Subcutaneous abdominal adipose tissue (tissue), 5 donors: ENCODE measurements at regions not wholly inside any gene's neighbourhood (a gene's known extent, or its start where the extent isn't known, plus 50 kb on each side); places are given as distances from the start of the nearest gene placed in this dataset.

Experiments
- H3K27ac ChIP-seq: one replicate; pipeline ENCODE4 v1.7.0; 2013; ENCODE audit warnings: low read depth, mild to moderate bottlenecking, inconsistent platforms, low read length, moderate library complexity
- H3K27me3 ChIP-seq, 5 donors: one replicate each; pipeline ENCODE4 v1.7.0; 2013; ENCODE audit warnings: low read length in 5 of 5, inconsistent platforms in 1 of 5; ENCODE audit not compliant: control insufficient read depth in 5 of 5, insufficient read depth in 4 of 5
- H3K36me3 ChIP-seq, 5 donors: one replicate each; pipeline ENCODE4 v1.7.0; 2013; ENCODE audit warnings: low read length in 5 of 5; ENCODE audit not compliant: control insufficient read depth in 5 of 5, insufficient read depth in 5 of 5
- H3K4me1 ChIP-seq, 5 donors: one replicate each; pipeline ENCODE4 v1.7.0; 2013; ENCODE audit warnings: low read length in 5 of 5, mild to moderate bottlenecking in 3 of 5, moderate library complexity in 1 of 5; ENCODE audit not compliant: control insufficient read depth in 5 of 5, insufficient read depth in 5 of 5
- H3K4me3 ChIP-seq, 5 donors: one replicate each; pipeline ENCODE4 v1.7.0; 2013; ENCODE audit warnings: low read length in 5 of 5, low read depth in 1 of 5
- H3K9ac ChIP-seq, 5 donors: one replicate each; pipeline ENCODE4 v1.7.0; 2013; ENCODE audit warnings: low read length in 5 of 5, mild to moderate bottlenecking in 4 of 5, moderate library complexity in 3 of 5
- H3K9me3 ChIP-seq, 5 donors: one replicate each; pipeline ENCODE4 v1.7.0; 2013; ENCODE audit warnings: low read length in 5 of 5; ENCODE audit not compliant: control insufficient read depth in 5 of 5
- donor health status: healthy.
- donor health status: healthy.
- donor health status: healthy.
- donor health status: healthy.
- donor health status: healthy.

DNA sequence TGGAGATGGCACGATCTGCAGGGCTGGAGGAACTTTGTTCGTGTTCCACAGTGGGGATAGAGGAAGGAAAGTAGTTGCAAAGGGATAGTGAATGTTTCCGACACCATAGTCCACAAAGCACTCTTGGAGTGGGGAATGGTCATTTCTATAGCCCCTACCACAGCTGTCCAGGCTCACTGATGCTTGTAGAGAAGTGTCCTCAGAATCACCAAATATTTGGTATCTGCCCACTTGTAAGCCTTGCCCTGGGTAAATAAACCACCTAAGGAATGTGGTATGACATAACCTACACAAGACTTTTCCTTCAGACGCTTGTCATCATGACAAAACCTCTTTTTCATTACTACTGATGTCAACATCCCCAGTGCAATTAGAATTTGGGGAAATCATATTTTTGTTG is 686.5 kb upstream of the ARGLU1 start:
- H3K9me3 ChIP-seq: no peaks in the 10 kb centered on the region
- H3K27me3 ChIP-seq: peaks cover 0 to 4% (median 0%) of the 10 kb centered on the region in 5 donors
- no peaks in the 10 kb centered on the region for H3K4me1 ChIP-seq
- no peak overlapping the region for H3K9ac ChIP-seq
- no peak overlapping the region for H3K27ac ChIP-seq
- no peak overlapping the region for H3K4me3 ChIP-seq
- H3K36me3 ChIP-seq: no peaks in the 10 kb centered on the region

DNA sequence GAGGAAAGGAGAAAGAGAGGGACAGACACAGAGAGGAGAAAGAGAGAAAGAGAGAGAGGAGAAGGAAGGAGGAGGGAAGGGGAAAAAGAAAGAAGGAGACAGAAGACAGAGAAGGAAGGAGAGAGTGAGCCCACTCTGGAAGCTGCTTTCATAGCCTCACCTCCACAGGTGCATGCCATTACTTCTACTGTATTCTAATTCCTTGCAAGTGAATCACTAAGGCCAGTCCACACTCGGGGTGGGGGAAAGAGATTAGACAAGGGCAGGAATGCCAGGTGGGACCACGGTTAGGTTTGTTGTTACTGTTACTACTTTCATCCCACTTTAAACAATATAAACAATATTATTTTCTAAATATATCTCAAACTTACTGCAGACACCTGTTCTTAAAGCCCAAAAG is 684.5 kb upstream of the ARGLU1 start:
- Histone ChIP-seq H3K9ac (no peak overlapping the region), H3K27me3 (peaks cover 0 to 4% (median 0%) of the 10 kb centered on the region in 5 donors), H3K27ac (no peak overlapping the region), H3K9me3 (no peaks in the 10 kb centered on the region), H3K4me1 (no peaks in the 10 kb centered on the region), H3K4me3 (no peak overlapping the region), H3K36me3 (no peaks in the 10 kb centered on the region)

DNA sequence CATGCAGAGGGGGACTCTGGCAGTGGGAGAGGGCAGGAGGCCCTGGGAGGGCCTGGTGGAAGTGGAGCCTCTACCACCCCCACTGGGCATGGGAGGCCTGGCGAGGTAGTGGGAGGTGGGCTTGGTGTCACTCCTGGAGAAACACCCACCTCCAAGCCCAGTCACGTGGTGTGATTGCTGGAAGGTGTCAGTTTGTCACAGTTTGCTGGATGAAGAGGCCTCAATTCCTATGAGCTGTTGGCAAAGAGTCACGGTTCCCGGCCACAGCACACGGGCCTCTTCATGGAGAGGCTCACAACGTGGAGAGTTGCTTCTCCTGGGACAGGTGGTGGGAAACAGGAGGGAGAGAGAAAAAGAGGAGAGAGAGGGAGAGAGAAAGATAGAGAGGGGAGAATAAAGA is 684.1 kb upstream of the ARGLU1 start:
- Histone ChIP-seq H3K27me3 (peaks cover 0 to 4% (median 0%) of the 10 kb centered on the region in 5 donors), H3K4me1 (no peaks in the 10 kb centered on the region), H3K4me3 (no peak overlapping the region), H3K9ac (no peak overlapping the region), H3K27ac (no peak overlapping the region), H3K9me3 (no peaks in the 10 kb centered on the region), H3K36me3 (no peaks in the 10 kb centered on the region)

DNA sequence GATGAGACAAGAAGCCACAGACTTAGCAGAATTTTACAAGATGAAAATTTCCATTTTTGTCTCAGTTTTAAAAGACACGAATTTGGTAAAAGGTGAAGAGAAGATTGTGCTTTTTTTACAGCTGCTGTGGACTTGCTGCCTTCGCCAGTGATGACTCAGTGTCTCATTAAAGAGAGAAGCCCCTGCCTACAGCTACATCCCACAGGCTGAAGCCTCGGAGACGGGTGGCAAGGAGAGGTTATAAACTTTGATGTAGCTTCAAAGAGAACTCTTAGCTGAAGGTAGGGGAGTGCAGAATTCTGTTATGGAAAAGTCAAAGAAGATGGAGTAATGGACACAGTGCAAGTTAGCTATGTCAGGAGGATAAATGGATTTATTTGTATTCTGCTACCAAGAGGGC is 683.4 kb upstream of the ARGLU1 start:
- no peaks in the 10 kb centered on the region for H3K36me3 ChIP-seq
- no peak overlapping the region for H3K9ac ChIP-seq
- H3K4me1 ChIP-seq: no peaks in the 10 kb centered on the region
- H3K4me3 ChIP-seq: no peak overlapping the region
- H3K27me3 ChIP-seq: peaks cover 0 to 4% (median 0%) of the 10 kb centered on the region in 5 donors
- H3K27ac ChIP-seq: no peak overlapping the region
- no peaks in the 10 kb centered on the region for H3K9me3 ChIP-seq

DNA sequence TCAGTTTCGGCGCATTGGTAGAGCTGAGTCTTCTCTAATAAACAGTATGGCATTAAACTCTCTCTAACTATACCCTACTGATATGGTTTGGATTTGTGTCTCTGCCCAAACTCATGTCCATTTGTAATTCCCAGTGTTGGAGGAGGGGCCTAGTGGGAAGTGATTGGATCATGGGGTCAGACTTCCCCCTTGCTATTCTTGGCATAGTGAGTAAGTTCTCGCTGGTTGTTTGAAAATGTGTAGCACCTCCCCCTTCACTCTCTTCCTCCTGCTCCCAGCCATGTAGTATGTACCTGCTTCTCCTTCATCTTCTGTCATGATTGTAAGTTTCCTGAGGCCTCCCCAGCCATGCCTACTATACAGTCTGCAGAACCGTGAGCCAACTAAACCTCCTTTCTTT is 682.7 kb upstream of the ARGLU1 start:
- Histone ChIP-seq H3K27me3 (peaks cover 0 to 4% (median 0%) of the 10 kb centered on the region in 5 donors), H3K4me3 (no peak overlapping the region), H3K4me1 (no peaks in the 10 kb centered on the region), H3K9ac (no peak overlapping the region), H3K36me3 (no peaks in the 10 kb centered on the region), H3K27ac (no peak overlapping the region), H3K9me3 (no peaks in the 10 kb centered on the region)

DNA sequence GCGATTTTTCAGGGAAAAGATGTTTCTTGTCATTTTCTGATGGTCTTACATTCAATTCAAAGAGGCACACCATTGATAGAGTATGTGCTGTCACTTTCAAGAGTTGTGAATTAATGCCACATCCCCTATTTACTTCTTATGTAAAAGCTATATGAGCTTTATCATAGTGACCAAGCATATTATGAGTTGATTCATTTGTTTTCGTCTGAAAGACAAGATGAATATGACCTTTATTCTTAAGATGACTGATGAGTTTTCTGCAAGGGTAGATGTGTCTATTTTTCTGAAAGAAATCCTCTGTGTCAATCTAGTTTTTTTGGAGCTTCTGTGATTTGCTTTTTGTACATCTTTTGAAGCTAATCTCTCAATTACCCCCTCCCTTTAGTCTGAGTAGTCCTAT is 676.3 kb upstream of the ARGLU1 start:
- Histone ChIP-seq H3K36me3 (no peaks in the 10 kb centered on the region), H3K4me1 (no peaks in the 10 kb centered on the region), H3K9ac (no peak overlapping the region), H3K4me3 (no peak overlapping the region), H3K9me3 (no peaks in the 10 kb centered on the region), H3K27me3 (no peaks in the 10 kb centered on the region), H3K27ac (no peak overlapping the region)

DNA sequence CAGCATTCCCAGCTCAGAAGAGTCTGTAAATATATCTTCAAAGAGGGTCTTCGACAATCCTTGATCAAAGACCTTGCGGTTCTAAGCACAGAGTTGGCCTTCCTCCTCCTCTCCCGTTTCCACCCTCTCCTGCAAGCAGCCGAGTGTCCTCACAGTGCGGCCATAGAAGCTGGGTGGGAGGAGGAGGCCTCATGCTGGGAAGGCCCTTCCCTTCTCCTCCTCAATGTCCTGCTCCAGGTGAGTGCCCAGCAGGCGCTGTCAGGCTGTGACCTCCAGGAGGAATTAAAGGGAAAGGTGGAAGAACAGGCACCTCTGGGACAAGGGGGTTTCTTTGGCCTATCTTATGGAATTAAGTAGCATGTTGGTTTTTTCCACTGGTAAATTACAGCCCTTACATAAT is 674.2 kb upstream of the ARGLU1 start:
- Histone ChIP-seq H3K9ac (no peak overlapping the region), H3K27me3 (no peaks in the 10 kb centered on the region), H3K4me3 (no peak overlapping the region), H3K27ac (no peak overlapping the region), H3K36me3 (no peaks in the 10 kb centered on the region), H3K4me1 (no peaks in the 10 kb centered on the region), H3K9me3 (no peaks in the 10 kb centered on the region)

DNA sequence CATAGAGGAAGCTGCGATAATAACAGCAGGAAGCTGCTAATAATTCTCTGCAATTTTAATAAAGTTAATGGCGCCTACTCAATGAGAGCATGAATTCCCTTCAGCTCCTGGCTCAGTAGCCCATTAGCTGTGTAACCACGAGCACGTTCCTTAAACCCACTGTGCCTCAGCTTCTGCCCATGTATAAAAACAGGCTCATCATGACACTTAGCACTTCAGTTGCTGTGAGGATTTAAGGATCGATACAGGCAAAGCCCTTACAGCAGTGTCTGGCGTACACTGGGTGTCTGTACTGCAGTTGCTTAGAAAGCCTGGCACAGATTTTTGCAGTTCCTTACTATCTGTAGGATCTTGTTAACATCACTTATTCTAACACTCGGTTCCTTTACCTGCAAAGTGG is 673.4 kb upstream of the ARGLU1 start:
- Histone ChIP-seq H3K9me3 (no peaks in the 10 kb centered on the region), H3K4me3 (no peak overlapping the region), H3K4me1 (no peaks in the 10 kb centered on the region), H3K27ac (no peak overlapping the region), H3K27me3 (no peaks in the 10 kb centered on the region), H3K36me3 (no peaks in the 10 kb centered on the region), H3K9ac (no peak overlapping the region)

DNA sequence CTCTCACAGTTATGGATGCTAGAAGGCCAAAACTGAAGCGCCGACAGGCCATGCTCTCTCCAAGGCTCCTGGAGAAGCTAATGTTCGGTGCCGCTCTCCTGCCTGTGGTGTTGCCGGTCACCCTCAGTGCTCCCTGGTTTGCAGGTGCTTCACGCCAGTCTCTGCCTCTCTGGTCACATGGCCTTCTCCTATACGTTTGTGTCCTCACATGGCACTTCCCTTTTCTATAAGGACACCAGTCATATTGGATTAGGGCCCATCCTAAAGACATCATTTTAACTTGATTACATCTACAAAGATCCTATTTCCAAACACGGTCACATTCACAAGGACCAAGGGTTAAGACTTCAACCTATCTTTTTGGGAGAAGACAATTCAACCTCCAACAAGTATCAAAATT is 671.3 kb upstream of the ARGLU1 start:
- Histone ChIP-seq H3K27ac (no peak overlapping the region), H3K9me3 (no peaks in the 10 kb centered on the region), H3K4me1 (no peaks in the 10 kb centered on the region), H3K9ac (no peak overlapping the region), H3K27me3 (no peaks in the 10 kb centered on the region), H3K36me3 (no peaks in the 10 kb centered on the region), H3K4me3 (no peak overlapping the region)

DNA sequence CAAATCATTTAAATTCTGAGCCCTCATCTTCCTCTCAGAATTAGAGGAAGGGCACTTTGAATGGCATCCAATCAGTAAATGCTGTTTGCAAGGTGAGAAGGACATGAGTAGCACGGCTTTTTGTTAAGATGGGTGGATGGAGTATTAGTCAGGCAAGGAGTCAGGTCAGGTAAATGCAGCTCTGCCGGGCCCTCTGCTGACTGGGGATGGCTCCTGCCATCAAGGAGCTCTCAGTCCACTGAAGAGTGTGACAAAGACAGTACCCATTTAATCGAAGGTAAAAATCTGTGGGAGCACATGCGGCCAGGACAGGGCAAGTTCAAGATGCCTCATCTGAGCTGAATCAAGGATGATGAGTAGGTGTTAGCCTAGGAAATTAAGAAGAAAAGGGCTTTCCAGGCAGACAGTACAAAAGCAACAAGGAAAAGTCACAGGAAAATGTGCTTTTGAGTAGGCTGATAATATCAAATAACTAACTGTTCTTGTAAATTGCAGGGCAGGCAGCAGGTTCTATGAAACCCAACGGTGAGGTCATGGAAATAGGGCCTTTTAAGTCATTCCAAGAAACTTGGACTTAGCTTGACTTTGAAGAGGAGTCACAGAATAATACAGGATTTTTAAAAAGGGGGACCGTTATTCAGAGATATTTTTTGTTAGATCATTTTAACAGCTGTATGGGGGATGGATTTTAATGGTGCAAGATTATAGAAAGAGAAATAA is 670.5 kb upstream of the ARGLU1 start:
- Histone ChIP-seq H3K9ac (no peak overlapping the region), H3K4me1 (no peaks in the 10 kb centered on the region), H3K27ac (no peak overlapping the region), H3K4me3 (no peak overlapping the region), H3K9me3 (no peaks in the 10 kb centered on the region), H3K27me3 (no peaks in the 10 kb centered on the region), H3K36me3 (no peaks in the 10 kb centered on the region)
